GM18868 (cell line): ENCODE measurements at regions not wholly inside any gene's neighbourhood (a gene's known extent, or its start where the extent isn't known, plus 50 kb on each side); places are given as distances from the start of the nearest gene placed in this dataset.

Source experiments
- ATAC-seq: cut with Tn5 transposase; IDR thresholded peaks from one replicate; pipeline ENCODE4 v1.9.1; 2021; ENCODE audit warnings: mild to moderate bottlenecking, moderate library complexity; ENCODE audit not compliant: unreplicated experiment

DNA sequence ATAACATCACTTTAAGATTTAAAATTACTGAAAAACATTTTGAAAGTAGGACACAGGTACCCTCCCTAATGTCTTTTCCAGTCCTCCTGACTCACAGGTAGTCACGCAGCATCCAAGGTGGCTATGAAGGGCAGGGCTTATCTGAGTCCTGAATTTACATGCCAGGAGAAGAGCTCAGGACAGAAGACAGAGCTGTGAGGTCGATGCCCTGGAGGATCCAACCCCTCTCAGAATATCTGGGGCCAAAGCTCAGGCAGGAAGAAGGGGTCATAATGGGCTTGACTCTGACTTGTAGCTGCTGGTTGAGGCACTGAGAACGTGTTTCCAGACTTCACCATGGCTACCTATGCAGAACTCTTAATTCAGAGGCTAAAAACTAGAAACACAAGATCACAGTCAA lies 177.5 kb downstream of the AASDH start:
- ATAC-seq = no peak

GRCh38 chr4:56208103-56208502 lies 179.2 kb downstream of the AASDH start:
- ATAC-seq = no peak

GRCh38 chr4:56206258-56206657 lies 181.0 kb downstream of the AASDH start:
- no peak for ATAC-seq

GRCh38 chr4:56200275-56200674 lies 187.0 kb downstream of the AASDH start:
- peak; percentile 79 for ATAC-seq

DNA sequence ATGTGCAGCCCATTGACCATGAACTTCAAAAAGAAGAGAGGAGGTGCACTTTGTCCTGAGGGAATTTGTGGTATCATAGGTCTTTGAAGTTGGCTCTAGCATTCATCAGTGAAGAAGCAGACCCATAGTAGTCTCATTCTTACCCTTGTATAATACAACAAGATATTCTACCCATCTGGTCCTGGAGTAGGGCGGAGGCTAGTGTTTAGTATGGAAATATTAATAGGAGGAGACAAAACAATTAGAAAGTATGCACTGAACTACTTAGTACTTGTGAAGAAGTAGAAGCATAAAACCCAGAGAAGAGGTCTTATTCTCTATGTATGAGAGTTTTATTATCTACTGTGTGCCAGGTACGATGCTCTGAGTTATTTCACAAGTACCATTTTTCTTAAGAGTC lies 189.0 kb downstream of the AASDH start:
- no peak for ATAC-seq

GRCh38 chr4:56197387-56197786 lies 189.9 kb downstream of the AASDH start:
- ATAC-seq = no peak

GRCh38 chr4:56195025-56195424 lies 192.3 kb downstream of the AASDH start:
- ATAC-seq = no peak

- ATAC-seq = no peak
These were observed 195.8 kb downstream of the AASDH start for GRCh38 chr4:56191534-56191933.

DNA sequence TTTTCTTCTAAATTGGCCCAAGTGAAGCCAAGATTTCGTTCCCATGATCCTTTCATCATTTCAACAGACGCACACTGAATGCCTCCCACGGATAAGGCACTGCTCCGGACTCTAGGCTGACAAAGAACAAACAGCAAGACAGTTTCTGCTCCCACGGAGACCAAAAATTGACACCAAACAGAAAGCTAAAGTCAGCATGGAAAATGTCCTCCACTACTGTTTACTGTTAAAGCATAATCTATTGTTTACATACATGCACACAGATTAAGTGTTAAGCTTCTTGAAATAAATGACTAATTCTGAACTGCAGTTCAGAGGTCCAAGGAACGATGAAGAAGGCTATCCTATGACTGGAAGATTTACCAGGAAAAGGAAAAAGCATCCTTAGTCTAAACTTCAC lies 199.6 kb downstream of the AASDH start:
- ATAC-seq = no peak

- ATAC-seq = no peak
These were observed 200.3 kb downstream of the AASDH start for GRCh38 chr4:56186808-56187523.

GRCh38 chr4:56185901-56186300 lies 201.4 kb downstream of the AASDH start:
- ATAC-seq = no peak

DNA sequence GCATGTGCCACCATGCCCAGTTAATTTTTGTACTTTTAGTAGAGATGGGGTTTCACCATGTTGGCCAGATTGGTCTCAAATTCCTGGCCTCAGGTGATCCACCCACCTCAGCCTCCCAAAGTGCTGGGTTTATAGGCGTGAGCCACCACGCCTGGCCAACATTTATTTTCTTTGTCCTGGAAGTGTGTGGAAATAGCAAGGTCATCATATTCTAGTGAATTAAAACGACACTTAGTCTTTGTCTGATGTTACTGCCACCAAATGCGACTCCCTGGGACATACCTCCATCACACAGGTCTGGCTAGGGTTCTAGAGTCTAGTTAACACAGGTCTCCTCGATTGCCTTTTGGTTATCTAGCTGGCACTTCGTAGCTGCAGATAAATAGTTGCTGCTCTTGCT lies 203.1 kb downstream of the AASDH start:
- ATAC-seq = no peak

GRCh38 chr4:56183344-56183959 lies 203.8 kb downstream of the AASDH start:
- peak; percentile 92 for ATAC-seq

GRCh38 chr4:56182356-56182755 lies 204.9 kb downstream of the AASDH start:
- no peak for ATAC-seq

DNA sequence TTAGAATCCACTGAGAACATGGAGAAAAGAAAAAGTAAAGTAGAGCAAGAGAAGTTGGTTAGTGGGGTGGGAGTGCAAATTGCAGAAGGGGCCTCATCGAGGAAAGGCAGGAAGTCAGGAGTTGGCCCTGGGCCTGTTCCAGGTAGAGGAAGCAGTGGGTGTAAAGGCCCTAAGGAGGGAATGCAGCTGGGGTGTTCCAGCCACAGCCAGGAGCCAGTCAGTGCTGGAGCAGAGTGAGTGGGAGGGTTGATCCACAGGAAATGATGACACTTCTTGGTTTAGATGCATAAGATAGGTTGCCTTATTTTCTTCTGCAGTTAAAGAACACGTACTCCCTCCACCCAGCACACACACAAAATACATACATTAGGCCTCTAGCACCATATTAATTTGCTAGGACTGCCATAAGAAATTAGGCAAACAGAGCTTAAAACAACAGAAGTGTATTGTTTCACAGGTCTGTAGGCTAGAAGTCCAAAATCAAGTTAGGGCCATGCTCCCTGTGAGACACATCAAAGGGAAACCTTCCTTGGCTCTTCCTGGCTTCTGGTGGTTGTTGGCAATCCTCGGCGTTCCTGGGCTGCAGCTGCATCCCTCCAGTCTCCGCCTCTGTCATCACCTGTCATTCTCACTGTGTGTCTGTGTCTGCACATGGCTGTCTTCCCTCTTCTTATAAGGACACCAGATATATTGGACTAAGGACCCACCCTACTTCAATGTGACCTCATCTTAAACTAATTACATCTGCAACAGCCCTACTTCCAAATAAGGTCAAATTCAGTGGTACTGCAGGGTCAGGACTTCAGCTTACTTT lies 205.9 kb downstream of the AASDH start:
- ATAC-seq = no peak

DNA sequence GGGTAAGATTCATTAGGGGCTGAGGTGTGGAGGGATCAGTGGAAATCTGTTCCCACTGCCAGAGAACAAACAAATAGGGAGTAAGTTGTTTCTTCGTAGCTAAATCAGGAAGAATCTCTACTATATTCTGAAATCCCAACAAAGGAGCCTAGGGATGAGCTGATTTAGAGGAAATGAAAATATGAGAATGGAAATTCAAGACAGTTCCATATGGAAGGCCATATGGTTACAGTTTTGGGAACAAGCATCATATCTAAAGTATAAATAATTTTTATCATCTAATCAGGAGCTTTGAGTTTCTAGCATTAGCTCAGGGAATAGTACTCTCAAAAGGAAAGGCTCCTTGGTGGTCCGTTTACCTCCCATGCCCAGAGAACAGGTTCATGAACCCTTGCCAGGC lies 218.2 kb downstream of the AASDH start:
- ATAC-seq = no peak

GRCh38 chr4:56164907-56165306 lies 216.2 kb downstream of the CEP135 start:
- ATAC-seq = no peak

DNA sequence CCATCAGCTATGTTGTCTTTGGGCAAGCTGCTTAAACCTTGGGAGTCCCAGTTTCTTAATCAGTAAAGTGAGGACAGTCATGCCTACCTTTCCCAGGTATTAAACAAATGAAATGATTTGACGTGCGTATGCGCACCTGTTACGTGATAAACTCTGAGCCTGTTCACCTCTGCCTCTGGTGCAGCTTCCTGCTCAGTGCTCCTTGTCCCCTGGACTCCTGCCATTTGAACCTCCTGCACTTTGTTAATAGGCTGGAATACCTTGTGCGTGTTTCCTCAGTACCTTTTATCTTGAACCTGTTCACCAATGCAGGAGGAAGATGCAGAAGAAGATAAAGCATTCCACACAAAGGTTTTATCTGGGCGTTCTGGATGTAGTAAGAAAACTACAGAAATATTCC lies 211.9 kb downstream of the CEP135 start:
- ATAC-seq = no peak

- no peak for ATAC-seq
These were observed 209.7 kb downstream of the CEP135 start for GRCh38 chr4:56158483-56158882.

- no peak for ATAC-seq
These were observed 207.4 kb downstream of the CEP135 start for GRCh38 chr4:56156141-56156540.

DNA sequence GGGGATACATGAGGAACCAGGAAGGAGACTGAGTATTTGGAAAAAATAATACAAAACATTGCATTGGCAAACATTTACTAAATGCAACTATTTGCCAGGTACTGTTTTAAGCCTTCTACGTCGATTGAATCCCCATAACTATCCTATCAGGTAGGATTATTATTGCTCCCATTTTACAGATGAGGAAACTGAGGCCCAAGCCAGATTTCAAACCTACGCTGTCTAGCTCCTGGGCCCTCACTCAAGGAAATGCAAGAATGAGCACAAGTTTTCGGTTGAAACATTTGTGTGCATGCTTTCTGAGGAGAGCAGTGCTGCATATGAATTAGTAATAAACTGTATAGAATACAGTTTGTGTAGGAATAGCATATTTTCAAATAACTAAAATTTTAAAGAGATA lies 206.7 kb downstream of the CEP135 start:
- ATAC-seq = no peak

DNA sequence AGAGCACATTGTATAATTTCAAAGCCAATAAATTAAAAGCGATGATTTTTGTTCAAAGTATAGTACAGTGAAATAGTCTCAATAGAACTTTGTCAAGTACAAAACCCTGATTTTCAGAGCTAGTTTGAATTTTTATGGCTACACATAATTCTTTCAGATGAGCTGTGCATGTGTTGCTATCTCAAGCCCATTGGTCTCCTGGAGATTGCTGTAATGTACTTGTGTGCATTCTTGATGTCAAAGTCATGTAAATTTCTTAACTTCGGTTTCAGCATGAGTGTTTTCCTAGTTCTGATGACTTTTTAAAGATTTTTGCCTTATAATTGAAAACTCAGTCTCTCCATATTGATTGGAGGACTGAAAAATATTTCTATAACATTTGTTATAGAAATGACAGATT lies 200.8 kb downstream of the CEP135 start:
- ATAC-seq = no peak
